Transverse colon (tissue), 4 donors: ENCODE measurements at regions not wholly inside any gene's neighbourhood (a gene's known extent, or its start where the extent isn't known, plus 50 kb on each side); places are given as distances from the start of the nearest gene placed in this dataset.

ENCODE experiments used
- EP300 ChIP-seq: sonication (generic); formaldehyde crosslinking; IDR thresholded peaks from one replicate; pipeline ENCODE4 v1.6.1; 2017; ENCODE audit warnings: antibody characterized with exemption, low read depth
- POLR2A ChIP-seq: fragments of 450-650 bp; IDR thresholded peaks from one replicate; pipeline ENCODE4 v1.6.1; 2016; ENCODE audit warnings: antibody characterized with exemption, mild to moderate bottlenecking, moderate library complexity
- POLR2AphosphoS5 ChIP-seq, 3 donors: sonication (generic); formaldehyde crosslinking; IDR thresholded peaks; one replicate each; pipeline ENCODE4 v1.6.1; 2016; ENCODE audit warnings: antibody characterized with exemption in 3 of 3
- TF ChIP-seq, protein P1 (sequence below), 5 experiments: fragments of 200-600 bp in 3 of 5; fragments of 450-650 bp in 2 of 5; sonication (generic) in 3 of 5; IDR thresholded peaks; 1 replicate in 2 of 5; 2 replicates in 3 of 5; pipeline ENCODE4 v1.5.1; 2016 to 2017; ENCODE audit warnings: antibody characterized with exemption in 5 of 5, inconsistent platforms in 3 of 5, mild to moderate bottlenecking in 2 of 5, moderate library complexity in 1 of 5

DNA sequence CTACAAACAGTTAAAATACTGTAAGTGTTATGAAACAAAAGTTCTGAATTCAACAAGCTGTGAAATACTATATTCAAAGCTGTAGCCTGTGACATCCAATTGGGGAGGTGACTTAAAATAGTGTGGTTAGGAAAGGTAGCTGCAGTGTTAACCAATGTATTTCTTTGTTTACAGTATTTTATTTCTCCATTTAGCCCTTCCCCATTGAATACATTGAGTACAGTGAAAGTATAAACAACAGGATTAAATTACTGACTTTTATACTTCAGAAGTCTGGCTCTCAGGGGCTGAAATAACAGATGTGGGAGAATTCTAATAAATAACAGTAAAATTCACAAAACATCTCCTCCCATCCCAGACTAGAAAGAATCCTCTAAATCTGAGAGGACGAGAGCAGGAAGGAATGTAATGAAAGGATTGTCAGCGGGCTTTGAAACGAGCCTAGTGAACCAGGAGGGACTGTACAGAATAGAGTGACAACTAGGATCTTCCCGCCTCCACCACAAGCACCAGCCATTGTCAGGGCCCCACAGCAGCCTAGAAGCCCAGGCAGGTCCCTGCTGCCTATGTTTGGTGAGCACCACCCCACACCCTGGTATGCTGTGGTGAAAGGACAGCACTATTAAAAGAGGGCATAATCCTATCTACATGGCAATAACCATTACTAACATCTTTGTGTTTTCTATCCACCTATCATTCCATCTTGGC lies 73.7 kb downstream of the SPCS3 start:
- TF ChIP-seq POLR2A (no peak), EP300 (no peak), POLR2AphosphoS5 (IDR thresholded peaks at IDR 0.05) (no peak)
- TF ChIP-seq, protein P1, sequence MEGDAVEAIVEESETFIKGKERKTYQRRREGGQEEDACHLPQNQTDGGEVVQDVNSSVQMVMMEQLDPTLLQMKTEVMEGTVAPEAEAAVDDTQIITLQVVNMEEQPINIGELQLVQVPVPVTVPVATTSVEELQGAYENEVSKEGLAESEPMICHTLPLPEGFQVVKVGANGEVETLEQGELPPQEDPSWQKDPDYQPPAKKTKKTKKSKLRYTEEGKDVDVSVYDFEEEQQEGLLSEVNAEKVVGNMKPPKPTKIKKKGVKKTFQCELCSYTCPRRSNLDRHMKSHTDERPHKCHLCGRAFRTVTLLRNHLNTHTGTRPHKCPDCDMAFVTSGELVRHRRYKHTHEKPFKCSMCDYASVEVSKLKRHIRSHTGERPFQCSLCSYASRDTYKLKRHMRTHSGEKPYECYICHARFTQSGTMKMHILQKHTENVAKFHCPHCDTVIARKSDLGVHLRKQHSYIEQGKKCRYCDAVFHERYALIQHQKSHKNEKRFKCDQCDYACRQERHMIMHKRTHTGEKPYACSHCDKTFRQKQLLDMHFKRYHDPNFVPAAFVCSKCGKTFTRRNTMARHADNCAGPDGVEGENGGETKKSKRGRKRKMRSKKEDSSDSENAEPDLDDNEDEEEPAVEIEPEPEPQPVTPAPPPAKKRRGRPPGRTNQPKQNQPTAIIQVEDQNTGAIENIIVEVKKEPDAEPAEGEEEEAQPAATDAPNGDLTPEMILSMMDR (IDR thresholded peaks at IDR 0.05), result no peak
